Activated CD8-positive, alpha-beta T cell treated with anti-CD3 and anti-CD28 coated beads for 36 hours (primary cell): ENCODE measurements at regions not wholly inside any gene's neighbourhood (a gene's known extent, or its start where the extent isn't known, plus 50 kb on each side); places are given as distances from the start of the nearest gene placed in this dataset.

Source experiments
- ATAC-seq: fragments of 200-7000 bp; cut with Tn5 transposase; one replicate; pipeline ENCODE4 v1.10.0; 2021; ENCODE audit warnings: mild to moderate bottlenecking, moderate library complexity
- CTCF ChIA-PET: fragments of 350-600 bp; sonication (Branson Sonifier 250); formaldehyde crosslinking; loops from one replicate; lab custom pipeline; 2021; ENCODE audit warnings: antibody characterized with exemption; lab: Charles Lee
- POLR2A ChIA-PET: fragments of 350-600 bp; sonication (Branson Sonifier 250); formaldehyde crosslinking; loops from one replicate; lab custom pipeline; 2021; ENCODE audit warnings: antibody characterized with exemption; lab: Charles Lee
- DNase-seq: peaks from one replicate; pipeline ENCODE4 v3.0.0-alpha.2; 2020
- H3K27ac Mint-ChIP-seq: one replicate; pipeline ENCODE4 v1.8.0; 2021; ENCODE audit warnings: mild to moderate bottlenecking, mixed read lengths
- H3K27me3 Mint-ChIP-seq: one replicate; pipeline ENCODE4 v1.8.0; 2021; ENCODE audit warnings: mixed read lengths
- H3K36me3 Mint-ChIP-seq: one replicate; pipeline ENCODE4 v1.8.0; 2021; ENCODE audit warnings: low read depth, mixed read lengths
- H3K4me1 Mint-ChIP-seq: one replicate; pipeline ENCODE4 v1.8.0; 2021; ENCODE audit warnings: low read depth, mixed read lengths
- H3K4me3 Mint-ChIP-seq: one replicate; pipeline ENCODE4 v1.8.0; 2021; ENCODE audit warnings: mild to moderate bottlenecking, moderate library complexity, mixed read lengths
- H3K9me3 Mint-ChIP-seq: one replicate; pipeline ENCODE4 v1.8.0; 2021; ENCODE audit warnings: mixed read lengths
- CTCF ChIP-seq: fragments of 200-600 bp; IDR thresholded peaks from one replicate; pipeline ENCODE4 v1.8.0; 2022; ENCODE audit warnings: antibody characterized with exemption, mild to moderate bottlenecking
- intact Hi-C: fragments of 100-400 bp; cut with micrococcal nuclease; formaldehyde crosslinking; loops from one replicate; pipeline ENCODE4 v1.10.0; 2022

GRCh38 chr6:77021778-77022177 is 441.5 kb downstream of the HTR1B start:
- Mint-ChIP-seq H3K27ac (no peak overlapping the region), H3K27me3 (no peaks in the 10 kb centered on the region), H3K36me3 (no peaks in the 10 kb centered on the region), H3K9me3 (peaks cover 3% of the 10 kb centered on the region), H3K4me1 (no peaks in the 10 kb centered on the region), H3K4me3 (no peak overlapping the region)
- intact Hi-C loops = no loop called here
- POLR2A ChIA-PET = no interaction called here
- CTCF ChIA-PET = no interaction called here
- no peak for TF ChIP-seq CTCF
- no peak for ATAC-seq
- DNase-seq = no peak

- H3K27ac Mint-ChIP-seq = no peak overlapping the region
- no peaks in the 10 kb centered on the region for H3K36me3 Mint-ChIP-seq
- DNase-seq (no peak), ATAC-seq (no peak)
- ChIA-PET CTCF (no interaction called here), POLR2A (no interaction called here)
- no peak for TF ChIP-seq CTCF
- H3K4me1 Mint-ChIP-seq = no peaks in the 10 kb centered on the region
- intact Hi-C loops = no loop called here
- H3K4me3 Mint-ChIP-seq = no peak overlapping the region
- H3K27me3 Mint-ChIP-seq = no peaks in the 10 kb centered on the region
- H3K9me3 Mint-ChIP-seq = peaks cover 3% of the 10 kb centered on the region
Measured at GRCh38 chr6:77021232-77021631, 442.1 kb downstream of the HTR1B start.

GRCh38 chr6:77019081-77019480 is 444.2 kb downstream of the HTR1B start:
- Mint-ChIP-seq H3K4me1 (no peaks in the 10 kb centered on the region), H3K36me3 (no peaks in the 10 kb centered on the region), H3K4me3 (no peak overlapping the region), H3K27me3 (no peaks in the 10 kb centered on the region), H3K27ac (no peak overlapping the region), H3K9me3 (peaks cover 6% of the 10 kb centered on the region)
- ChIA-PET POLR2A (no interaction called here), CTCF (no interaction called here)
- ATAC-seq = no peak
- TF ChIP-seq CTCF = no peak
- intact Hi-C loops = no loop called here
- DNase-seq = no peak

- ChIA-PET POLR2A (no interaction called here), CTCF (interaction anchor here (0.6 kb wide), 1 partner anchor 278 kb away, joined by 3 read pairs; no protein-coding TSS in a partner anchor)
- H3K36me3 Mint-ChIP-seq = no peaks in the 10 kb centered on the region
- no peak for ATAC-seq
- H3K27me3 Mint-ChIP-seq = no peaks in the 10 kb centered on the region
- no peak overlapping the region for H3K4me3 Mint-ChIP-seq
- peaks cover 9% of the 10 kb centered on the region for H3K9me3 Mint-ChIP-seq
- intact Hi-C loops = no loop called here
- no peaks in the 10 kb centered on the region for H3K4me1 Mint-ChIP-seq
- TF ChIP-seq CTCF = no peak
- H3K27ac Mint-ChIP-seq = no peak overlapping the region
- DNase-seq = no peak
Measured at GRCh38 chr6:77017537-77017936, 445.8 kb downstream of the HTR1B start.

GRCh38 chr6:77015350-77015749 is 447.9 kb downstream of the HTR1B start:
- POLR2A ChIA-PET = no interaction called here
- no peak for TF ChIP-seq CTCF
- Mint-ChIP-seq H3K27ac (no peak overlapping the region), H3K36me3 (no peaks in the 10 kb centered on the region), H3K4me1 (no peaks in the 10 kb centered on the region), H3K4me3 (no peak overlapping the region), H3K27me3 (no peaks in the 10 kb centered on the region), H3K9me3 (peaks cover 9% of the 10 kb centered on the region)
- no peak for ATAC-seq
- CTCF ChIA-PET = no interaction called here
- no peak for DNase-seq
- intact Hi-C loops = no loop called here
